ENCODE measurements at regions not wholly inside any gene's neighbourhood (a gene's known extent, or its start where the extent isn't known, plus 50 kb on each side); places are given as distances from the start of the nearest gene placed in this dataset.

DNA sequence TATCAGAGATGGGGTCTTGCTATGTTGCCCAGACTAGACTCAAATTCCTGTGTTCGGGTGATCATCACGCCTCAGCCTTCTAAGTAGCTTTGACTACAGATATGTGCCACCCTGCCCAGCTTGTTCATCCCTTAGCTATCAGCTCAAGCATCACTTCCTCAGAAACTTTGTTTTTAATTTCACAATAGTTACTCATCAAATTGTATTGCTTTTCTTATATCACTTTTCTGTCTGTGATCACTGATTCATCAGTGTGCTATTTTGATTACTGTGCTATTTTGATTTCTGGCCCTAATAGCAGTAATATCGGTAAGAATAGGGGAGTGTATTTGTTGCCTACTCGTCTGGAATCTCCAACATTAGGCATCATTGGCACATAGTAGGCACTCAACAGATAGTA is 878.6 kb upstream of the PCDH20 start:
- no peak for DNase-seq

DNA sequence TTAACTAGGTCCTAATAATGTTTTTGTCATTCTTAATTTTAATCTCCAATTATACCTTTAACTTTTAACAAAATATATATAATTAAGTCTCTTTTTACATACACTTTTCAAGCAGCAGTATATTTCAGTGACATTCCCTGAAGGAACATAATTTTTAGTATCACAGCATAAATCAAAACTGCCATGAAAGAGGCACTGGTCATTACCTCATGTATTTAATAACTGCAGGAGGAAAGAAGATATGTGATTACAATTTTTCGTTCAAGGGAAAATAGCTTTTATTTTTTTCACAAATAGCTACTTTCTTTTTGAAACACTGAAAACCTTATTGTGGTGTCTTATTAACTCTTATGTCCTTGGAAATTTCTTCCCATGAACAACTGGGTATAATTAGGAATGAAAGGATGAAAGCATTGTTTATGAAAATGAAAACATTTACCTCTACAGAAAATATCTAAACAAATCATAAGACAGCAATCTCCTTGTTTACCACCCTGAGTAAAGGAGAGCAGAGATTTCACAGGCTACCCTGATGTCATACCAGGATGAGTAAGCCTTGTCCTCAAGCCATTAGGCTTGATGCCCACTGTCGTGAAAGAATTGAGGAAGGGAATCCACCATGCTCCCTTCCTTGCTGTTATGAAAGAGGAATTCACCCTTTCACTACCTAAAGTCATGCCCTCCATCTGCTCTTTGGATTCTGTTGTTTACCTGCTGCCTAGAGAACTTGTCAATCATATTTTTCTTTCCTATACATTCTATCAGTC is 877.2 kb upstream of the PCDH20 start:
- DNase-seq, result no peak

- DNase-seq, result no peak
Observed at GRCh38 chr13:62290542-62290941, 874.9 kb upstream of the PCDH20 start.

DNA sequence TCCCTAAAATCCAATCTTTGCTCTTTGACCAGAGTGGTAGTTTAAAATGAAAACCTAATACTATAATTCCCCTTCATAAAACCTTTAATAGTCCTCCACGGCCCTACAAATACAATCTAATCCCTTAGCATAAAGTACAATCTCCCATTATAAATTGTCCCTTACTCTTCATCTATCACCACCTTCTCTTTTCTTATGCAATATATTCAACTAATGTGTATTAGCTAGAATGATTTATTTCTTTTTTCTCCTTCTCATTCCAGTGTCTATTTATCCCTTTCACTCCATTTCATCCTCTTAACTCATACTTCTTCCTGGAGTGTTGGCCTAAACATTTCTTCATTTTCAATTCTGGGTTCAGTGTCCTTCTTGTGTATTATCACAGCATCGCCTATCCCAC is 872.1 kb upstream of the PCDH20 start:
- DNase-seq, result no peak

- DNase-seq, result no peak
Observed at GRCh38 chr13:62280590-62280989, 864.9 kb upstream of the PCDH20 start.

DNA sequence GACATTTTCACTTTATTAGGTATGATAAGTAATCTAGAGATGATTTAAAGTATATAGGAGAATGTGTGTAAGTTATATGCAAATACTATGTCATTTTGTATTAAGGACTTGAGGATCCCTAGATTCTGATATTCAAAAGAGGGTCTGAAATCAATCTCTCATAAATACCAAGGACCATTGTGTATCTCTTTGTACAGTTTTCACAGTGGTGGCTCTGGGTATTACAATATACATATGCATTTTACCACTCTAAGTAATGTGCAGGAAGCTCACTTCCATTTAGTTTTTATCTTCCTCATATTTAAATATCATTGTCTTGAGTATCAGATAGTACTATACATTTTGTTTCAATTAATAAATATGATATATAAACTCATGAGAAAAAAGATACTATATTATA is 862.6 kb upstream of the PCDH20 start:
- DNase-seq, result no peak

- DNase-seq, result no peak
Observed at GRCh38 chr13:62251734-62252133, 836.1 kb upstream of the PCDH20 start.

DNA sequence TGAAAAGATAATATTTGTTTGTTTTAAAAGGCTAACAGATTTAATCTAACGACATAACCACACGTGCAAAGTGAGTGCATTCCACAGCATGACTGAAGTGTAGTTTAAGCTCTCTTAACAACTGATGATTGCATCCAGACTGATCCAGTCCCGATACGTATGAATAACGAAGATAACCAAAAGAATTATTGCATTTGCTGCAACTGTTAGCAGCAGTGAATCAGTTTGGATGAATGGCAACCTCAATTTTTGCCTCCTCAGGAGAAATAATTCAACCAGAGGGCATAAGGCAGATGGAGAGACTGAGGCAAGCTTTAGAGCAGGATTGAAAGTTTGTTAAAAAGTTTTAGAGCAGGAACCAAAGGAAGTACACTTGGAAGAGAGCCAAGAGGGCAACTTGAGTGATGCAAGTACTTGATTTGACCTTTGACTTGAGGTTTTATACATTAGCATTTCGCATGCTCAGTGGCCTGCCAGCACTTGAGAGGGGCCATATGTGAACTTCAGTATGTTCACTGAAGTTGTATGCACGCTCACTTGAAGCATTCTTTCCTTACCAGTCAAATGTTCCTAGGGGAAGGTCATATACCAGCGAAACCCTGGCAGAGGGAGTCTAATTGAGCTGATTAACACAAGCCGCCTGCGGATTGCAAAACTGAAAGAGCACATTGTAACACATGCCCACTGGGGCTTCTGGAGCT is 835.0 kb upstream of the PCDH20 start:
- no peak for DNase-seq

- no peak for DNase-seq
Observed at GRCh38 chr13:62246581-62246980, 830.9 kb upstream of the PCDH20 start.

DNA sequence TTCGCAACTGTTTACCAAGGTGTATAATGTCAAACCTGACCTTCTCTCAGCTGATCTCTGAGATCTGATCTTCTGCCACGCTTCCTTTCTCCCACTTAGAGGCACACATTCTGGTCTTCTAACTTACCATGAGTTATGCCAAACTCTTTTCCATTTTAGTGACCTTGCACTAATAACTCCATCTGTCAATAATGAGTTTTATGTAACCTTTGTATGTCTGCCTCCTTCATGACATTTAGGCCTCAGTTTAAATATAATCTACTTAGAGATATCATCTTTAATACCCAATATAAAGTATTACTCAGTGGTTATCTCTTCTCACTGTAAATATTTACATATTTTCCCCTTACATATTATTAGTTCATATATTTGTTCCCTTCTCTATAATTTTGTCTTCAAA is 827.5 kb upstream of the PCDH20 start:
- DNase-seq, result no peak

- DNase-seq, result no peak
Observed at GRCh38 chr13:62234780-62235440, 819.3 kb upstream of the PCDH20 start.

GRCh38 chr13:62210951-62211350 is 795.3 kb upstream of the PCDH20 start:
- DNase-seq, result no peak

DNA sequence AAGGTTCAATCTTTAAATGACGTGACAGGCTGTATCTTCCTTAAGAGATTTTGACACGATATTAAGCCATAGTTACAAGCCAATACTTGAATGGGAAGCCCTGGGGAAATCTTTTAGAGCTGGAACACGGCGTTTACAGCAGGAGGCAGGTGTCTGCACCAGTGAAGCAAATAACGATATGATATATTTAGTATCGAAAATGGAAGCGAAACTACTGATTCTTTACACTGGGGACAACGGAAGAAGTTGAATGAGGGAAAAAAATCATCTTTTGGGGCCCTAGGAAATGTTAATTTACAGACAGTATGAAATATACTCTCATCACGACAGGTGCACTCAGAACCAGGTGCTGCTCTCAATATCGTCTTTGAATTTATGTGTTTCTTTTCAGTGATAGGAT is 793.9 kb upstream of the PCDH20 start:
- no peak for DNase-seq

GRCh38 chr13:62207388-62207787 is 791.7 kb upstream of the PCDH20 start:
- no peak for DNase-seq

DNA sequence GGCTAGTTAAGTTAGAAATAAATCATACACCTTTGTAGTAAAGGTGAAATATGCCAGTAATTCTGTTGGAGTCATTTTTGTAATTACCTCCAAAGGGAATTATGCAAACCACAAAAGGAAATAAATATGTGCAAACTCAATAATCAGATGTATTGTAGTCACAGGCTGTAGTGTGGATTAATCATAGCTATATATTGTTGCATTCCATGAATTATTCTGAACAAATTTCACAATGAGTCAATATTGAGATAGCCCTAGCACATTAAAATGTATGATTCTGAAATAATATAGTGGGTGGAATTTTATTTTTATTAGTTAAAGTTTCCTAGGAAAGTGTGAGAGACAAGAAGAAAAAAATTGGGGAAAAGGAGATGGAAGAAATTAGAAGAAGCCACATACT is 790.5 kb upstream of the PCDH20 start:
- DNase-seq, result no peak

GRCh38 chr13:62205273-62205672 is 789.6 kb upstream of the PCDH20 start:
- no peak for DNase-seq

DNA sequence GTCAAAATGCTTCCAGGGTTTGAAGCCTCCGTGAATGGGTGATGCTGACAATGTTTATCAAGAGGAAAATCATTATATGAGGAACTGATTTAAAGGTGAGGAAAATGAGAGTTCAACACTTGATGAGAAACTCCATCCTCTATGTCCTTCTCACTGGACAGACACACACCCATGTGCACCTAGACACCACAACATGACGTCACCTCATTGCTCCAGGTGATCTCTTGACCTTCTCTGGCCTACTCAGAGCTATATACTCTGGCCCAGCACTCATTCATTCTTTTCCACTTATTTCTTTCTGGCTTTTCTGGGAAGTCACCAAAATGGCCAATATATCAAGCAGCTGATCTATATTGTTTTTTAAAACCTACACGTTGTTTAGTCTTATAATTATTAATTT is 778.7 kb upstream of the PCDH20 start:
- DNase-seq, result no peak

DNA sequence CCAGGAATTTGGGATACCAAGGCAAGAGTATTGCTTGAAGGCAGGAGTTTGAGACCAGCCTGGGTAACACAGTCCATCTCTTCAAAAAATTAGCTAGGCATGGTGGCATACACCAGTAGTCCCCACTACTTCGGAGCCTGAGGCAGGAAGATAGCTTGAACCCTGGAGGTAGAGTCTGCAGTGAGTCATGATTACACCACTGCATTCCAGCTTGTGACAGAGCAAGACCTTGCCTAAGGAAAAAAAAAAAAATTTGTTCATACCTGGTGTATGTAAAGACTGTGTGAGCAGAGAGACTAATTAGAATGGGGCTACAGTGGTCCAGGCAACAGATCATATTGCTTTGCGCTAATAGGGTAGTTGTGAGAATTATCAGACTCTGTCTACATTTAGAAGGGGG is 778.3 kb upstream of the PCDH20 start:
- DNase-seq, result no peak

GRCh38 chr13:62185631-62186255 is 770.1 kb upstream of the PCDH20 start:
- DNase-seq, result no peak

DNA sequence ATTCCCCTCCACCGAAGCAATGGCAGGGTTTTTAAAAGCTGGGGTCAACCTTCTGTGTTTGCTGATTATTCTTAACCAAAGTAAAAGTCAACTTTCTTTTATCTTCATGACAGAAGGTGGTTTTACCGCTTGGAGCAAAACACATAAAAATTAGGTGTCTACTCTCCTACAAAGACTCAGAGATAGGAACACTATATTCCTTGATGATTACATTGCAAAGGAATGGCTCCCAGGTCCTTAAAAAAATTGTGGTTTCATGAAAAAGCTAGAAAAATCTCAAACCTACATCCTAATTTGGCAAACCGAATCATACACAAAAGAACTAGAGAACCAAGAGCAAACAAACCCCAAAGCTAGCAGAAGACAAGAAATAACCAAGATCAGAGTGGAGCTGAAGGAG is 760.4 kb upstream of the PCDH20 start:
- DNase-seq, result no peak

- DNase-seq, result no peak
Observed at GRCh38 chr13:62173958-62174357, 758.3 kb upstream of the PCDH20 start.

DNA sequence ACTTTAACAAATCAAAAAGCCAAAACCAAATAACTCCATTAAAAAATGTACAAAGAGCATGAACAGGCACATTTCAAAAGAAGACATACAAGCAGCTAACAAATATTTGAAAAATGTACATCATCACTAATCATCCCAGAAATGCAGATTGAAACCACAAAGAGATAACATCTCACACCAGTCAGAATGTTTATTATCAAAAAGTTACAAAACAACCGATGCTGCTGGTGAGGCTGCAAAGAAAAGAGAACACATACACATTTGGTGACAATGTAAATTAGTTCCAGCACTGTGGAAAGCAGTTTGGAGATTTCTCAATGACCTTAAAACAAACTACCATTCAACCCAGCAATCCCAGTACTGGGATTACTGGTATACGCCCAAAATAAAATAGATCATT is 756.0 kb upstream of the PCDH20 start:
- no peak for DNase-seq

GRCh38 chr13:62168891-62169290 is 753.2 kb upstream of the PCDH20 start:
- DNase-seq, result no peak

All from activated T-cell treated with anti-CD3 and anti-CD28 coated beads, Interleukin-2, amount 50 U/mL, for 48 hours (primary cell).